ENCODE measurements at regions not wholly inside any gene's neighbourhood (a gene's known extent, or its start where the extent isn't known, plus 50 kb on each side); places are given as distances from the start of the nearest gene placed in this dataset.

GRCh38 chr1:90434460-90434859 lies 282.6 kb downstream of the BARHL2 start:
- no peak for DNase-seq
- intact Hi-C loops (cut with DNase I): no loop called here

- intact Hi-C loops (cut with DNase I): no loop called here
- no peak for DNase-seq
Observed at GRCh38 chr1:90417126-90417525, 300.0 kb downstream of the BARHL2 start.

DNA sequence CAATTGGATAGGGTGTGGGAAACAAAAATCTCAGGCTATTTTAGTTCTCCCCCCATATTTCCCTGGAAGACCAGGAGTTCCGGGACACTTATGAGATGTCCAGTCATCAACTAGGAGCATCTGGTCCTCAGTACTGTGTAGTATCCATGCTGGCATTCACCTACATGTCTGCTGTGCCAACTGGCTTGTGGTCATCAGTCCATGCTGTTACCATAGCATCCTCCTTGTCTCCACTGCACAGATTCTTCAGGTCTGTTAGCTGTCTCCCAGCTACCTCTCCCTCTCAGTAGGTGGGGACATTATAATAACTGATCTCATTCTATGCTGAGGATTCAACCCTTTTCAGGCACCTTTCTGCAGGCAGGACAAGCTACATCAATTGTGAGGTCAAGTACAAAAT lies 302.9 kb downstream of the BARHL2 start:
- intact Hi-C loops (cut with DNase I): no loop called here
- DNase-seq: peak in 3 of 42 donors; percentile 2 to 20 (median 14)

GRCh38 chr1:90413519-90413918 lies 303.6 kb downstream of the BARHL2 start:
- intact Hi-C loops (cut with DNase I): no loop called here

GRCh38 chr1:90412563-90412962 lies 304.5 kb downstream of the BARHL2 start:
- intact Hi-C loops (cut with DNase I): no loop called here
- no peak for DNase-seq

More at GRCh38 chr1:90413519-90413918, 303.6 kb downstream of the BARHL2 start:
- DNase-seq: no peak

- intact Hi-C loops (cut with DNase I): no loop called here
- no peak for DNase-seq
Observed at GRCh38 chr1:90411185-90411584, 305.9 kb downstream of the BARHL2 start.

DNA sequence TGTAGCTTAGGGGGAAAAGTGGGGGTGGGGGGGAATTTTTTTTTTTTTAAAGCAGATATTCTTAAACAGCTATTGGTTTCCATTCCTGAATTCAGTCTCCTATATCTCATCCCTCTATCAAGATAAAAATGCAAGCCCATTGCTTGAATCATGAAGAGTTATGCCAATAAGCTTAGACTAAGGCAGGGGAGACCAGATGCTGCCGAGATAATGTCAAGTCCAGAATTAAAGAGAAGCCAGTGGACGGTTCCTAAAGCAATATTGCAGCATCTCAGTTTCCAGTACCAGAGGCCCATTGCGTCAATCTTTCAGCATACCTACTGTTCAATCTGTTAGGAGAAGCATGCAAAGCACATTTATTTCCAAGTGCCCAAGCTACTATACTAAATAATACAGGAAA lies 309.4 kb downstream of the BARHL2 start:
- DNase-seq: no peak
- intact Hi-C loops (cut with DNase I): no loop called here

GRCh38 chr1:90405726-90406125 lies 311.4 kb downstream of the BARHL2 start:
- no peak for DNase-seq
- intact Hi-C loops (cut with DNase I): no loop called here

DNA sequence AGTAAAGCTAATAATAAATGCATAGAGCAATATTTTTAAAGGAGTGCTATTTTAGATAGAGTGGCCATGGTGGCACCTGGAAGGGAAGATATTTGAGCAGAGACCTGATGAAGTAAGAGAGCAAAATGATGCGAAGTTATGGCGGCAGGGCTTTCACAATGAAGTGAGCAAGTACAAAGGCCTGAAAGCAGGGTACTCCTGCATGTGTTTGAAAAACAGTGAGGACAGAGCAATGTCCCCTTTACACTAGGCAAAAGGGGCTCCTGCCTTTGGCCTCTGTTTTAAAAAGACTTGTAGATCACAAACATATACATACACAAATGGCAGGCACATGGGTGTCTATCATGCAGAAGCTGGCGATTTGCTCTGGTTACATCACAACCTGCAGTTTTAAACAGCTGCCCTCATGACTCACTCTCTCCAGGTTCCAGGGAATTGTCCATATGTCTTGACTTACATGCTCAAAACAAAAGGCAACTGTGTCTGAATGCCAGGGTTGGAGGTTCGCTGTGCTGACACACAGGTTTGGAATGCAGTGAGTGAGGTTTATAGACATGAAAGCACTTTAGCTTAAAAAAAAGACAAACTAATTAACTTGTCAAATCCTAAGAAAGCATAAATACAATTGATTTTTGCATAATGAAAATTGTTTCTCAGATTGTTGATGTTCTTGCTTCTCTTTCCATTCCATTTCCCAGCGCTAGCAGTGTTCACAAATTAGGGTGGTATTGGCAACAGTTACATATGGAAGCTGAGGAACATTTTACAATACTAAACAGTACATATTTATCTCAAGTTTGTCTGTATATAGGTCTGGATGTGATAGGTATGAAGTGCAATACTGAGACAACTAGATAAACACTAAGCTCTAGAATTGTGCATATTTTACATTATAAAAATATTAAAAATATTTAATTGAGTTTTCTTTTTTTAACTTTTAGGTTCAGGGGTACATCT lies 313.9 kb downstream of the BARHL2 start:
- intact Hi-C loops (cut with DNase I): no loop called here
- no peak for DNase-seq

DNA sequence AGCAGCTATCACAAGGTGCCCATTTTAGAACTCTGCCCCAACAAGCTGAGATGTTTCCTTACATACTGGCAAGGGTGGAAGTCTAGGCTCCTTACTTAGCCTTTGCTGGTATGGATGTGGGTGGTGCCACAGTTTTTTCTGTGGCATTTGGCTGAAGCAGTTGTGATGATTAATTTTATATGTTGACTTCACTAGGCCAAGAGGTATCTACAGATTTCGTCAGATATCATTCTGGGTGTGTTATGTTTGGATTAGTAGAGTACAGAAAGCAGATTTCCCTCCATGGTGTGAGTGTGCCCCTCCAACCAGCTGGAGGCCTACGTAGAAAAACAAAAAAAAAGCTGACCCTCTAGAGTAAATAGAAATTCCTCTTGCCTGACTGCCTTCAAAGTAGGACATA lies 317.0 kb downstream of the BARHL2 start:
- intact Hi-C loops (cut with DNase I): no loop called here
- DNase-seq: no peak

- intact Hi-C loops (cut with DNase I): no loop called here
- no peak for DNase-seq
Observed at GRCh38 chr1:90396917-90397316, 320.2 kb downstream of the BARHL2 start.

GRCh38 chr1:90394247-90394646 lies 322.9 kb downstream of the BARHL2 start:
- no peak for DNase-seq
- intact Hi-C loops (cut with DNase I): no loop called here

GRCh38 chr1:90393025-90393424 lies 324.1 kb downstream of the BARHL2 start:
- intact Hi-C loops (cut with DNase I): no loop called here
- no peak for DNase-seq

DNA sequence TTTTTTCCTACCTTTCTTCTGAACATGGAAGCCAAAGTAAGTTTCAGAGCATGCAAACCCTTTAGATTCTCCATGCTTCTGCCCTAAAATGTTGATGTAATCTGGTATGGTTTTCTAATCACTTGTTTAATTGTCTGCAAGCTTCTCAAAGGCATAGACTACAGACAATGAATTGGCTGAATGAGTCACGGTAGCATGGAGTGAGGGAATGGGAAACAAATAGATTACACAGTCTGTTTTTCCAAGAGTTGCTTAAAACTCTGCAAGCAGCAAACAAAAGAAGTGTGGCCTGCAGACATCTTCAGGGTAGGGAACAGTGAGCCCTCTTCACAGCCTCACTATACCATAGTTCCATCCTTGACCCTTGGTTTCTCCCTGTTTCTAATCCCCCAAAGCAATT lies 326.0 kb downstream of the BARHL2 start:
- intact Hi-C loops (cut with DNase I): no loop called here

GRCh38 chr1:90387805-90388204 lies 329.3 kb downstream of the BARHL2 start:
- DNase-seq: peak in 7 of 42 donors; percentile 6 to 42 (median 21)
- intact Hi-C loops (cut with DNase I): no loop called here

More for the DNA sequence above, 326.0 kb downstream of the BARHL2 start:
- no peak for DNase-seq

DNA sequence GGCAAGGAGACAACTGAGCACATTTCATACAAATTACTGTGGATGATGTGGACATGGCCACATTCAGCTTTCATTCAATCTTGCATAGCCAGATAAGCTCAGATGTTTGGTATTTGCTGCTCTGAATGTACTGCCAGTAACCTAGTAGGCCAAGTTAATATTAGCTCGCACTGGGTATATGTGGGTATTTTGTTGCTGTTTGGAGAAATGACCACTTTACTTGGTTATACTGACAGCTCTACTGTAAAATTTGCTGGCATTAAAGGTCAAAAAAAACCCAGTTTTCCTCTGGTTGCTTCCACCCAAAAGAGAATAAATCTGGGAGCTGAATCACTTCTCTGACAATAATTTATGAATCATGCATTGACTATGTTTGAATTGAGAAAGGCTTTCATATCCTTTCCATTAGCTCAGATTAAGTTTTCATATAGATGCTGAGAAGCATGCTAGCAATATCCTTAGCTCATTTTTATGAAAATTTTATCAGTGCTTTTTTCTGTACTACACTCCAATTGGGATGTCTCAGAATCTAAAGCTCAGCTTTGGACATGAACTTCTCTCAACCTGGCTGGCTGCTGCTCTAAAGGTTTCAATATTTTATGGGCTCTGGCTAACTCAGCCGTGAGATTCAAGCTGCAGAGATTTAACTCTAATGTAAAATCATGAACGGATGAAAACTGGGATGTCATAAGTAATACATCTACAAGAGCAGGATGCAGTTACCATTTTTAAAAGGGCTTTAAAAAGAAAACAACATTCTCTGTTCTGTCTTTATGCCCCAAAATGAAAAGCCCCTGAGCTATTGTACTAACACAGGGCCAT lies 330.0 kb downstream of the BARHL2 start:
- DNase-seq: no peak
- intact Hi-C loops (cut with DNase I): no loop called here

- intact Hi-C loops (cut with DNase I): no loop called here
- no peak for DNase-seq
Observed at GRCh38 chr1:90384193-90384592, 332.9 kb downstream of the BARHL2 start.

DNA sequence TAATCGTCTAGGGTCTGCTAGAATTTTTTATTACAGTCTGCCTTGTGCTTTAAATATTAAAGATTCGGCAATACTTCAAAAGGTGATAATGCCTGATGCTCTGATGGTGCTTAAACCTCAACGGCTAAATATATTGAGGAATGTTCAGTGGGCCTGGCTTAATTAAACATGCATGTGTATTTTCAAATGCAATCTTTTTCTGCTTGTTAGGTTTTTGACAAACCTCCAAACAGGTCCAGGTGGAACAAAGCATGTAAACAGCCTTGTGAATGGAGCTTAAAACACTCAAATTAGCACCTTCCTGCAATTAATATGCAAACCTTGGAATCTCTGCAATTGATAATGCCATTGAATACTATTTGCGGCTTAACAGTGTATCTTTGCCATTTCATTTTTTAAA lies 334.9 kb downstream of the BARHL2 start:
- no peak for DNase-seq
- intact Hi-C loops (cut with DNase I): no loop called here

GRCh38 chr1:90381598-90381997 lies 335.5 kb downstream of the BARHL2 start:
- DNase-seq: no peak
- intact Hi-C loops (cut with DNase I): no loop called here

GRCh38 chr1:90371448-90371813 lies 345.7 kb downstream of the BARHL2 start:
- no peak for DNase-seq
- intact Hi-C loops (cut with DNase I): no loop called here

Data from head of caudate nucleus (tissue), 42 donors.